ENCODE measurements at regions not wholly inside any gene's neighbourhood (a gene's known extent, or its start where the extent isn't known, plus 50 kb on each side); places are given as distances from the start of the nearest gene placed in this dataset.

GRCh38 chr1:37244083-37244480, 209.8 kb upstream of the GRIK3 start:
- TF ChIP-seq, protein P1, sequence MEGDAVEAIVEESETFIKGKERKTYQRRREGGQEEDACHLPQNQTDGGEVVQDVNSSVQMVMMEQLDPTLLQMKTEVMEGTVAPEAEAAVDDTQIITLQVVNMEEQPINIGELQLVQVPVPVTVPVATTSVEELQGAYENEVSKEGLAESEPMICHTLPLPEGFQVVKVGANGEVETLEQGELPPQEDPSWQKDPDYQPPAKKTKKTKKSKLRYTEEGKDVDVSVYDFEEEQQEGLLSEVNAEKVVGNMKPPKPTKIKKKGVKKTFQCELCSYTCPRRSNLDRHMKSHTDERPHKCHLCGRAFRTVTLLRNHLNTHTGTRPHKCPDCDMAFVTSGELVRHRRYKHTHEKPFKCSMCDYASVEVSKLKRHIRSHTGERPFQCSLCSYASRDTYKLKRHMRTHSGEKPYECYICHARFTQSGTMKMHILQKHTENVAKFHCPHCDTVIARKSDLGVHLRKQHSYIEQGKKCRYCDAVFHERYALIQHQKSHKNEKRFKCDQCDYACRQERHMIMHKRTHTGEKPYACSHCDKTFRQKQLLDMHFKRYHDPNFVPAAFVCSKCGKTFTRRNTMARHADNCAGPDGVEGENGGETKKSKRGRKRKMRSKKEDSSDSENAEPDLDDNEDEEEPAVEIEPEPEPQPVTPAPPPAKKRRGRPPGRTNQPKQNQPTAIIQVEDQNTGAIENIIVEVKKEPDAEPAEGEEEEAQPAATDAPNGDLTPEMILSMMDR (IDR thresholded peaks at IDR 0.05; ENCODE audit: extremely low read depth in 1 of 2, insufficient read depth in 1 of 2, low read depth in 1 of 2, low read length in 2 of 2): no peak
- TF ChIP-seq POLR2A (IDR thresholded peaks at IDR 0.05; ENCODE audit: low read depth, low read length): no peak
- no peak for TF ChIP-seq POLR2AphosphoS5 (IDR thresholded peaks at IDR 0.05; ENCODE audit: insufficient read depth, low read depth, low read length)
- no peak for TF ChIP-seq JUN (IDR thresholded peaks at IDR 0.05; ENCODE audit: borderline replicate concordance, insufficient read depth, insufficient read length, low read depth)
- no peak for TF ChIP-seq MYC (IDR thresholded peaks at IDR 0.05; ENCODE audit: low read depth, low read length)
- TF ChIP-seq, protein P2, sequence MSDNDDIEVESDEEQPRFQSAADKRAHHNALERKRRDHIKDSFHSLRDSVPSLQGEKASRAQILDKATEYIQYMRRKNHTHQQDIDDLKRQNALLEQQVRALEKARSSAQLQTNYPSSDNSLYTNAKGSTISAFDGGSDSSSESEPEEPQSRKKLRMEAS (IDR thresholded peaks at IDR 0.05; ENCODE audit: insufficient read depth, insufficient read length): no peak
- TF ChIP-seq FOS (IDR thresholded peaks at IDR 0.05; ENCODE audit: borderline replicate concordance, insufficient read depth, low read length): no peak
- no peak for TF ChIP-seq GATA2 (IDR thresholded peaks at IDR 0.05; ENCODE audit: insufficient read depth, insufficient read length, low read depth, low read length)
- no peak for TF ChIP-seq EZH2 (IDR thresholded peaks at IDR 0.05; ENCODE audit: borderline replicate concordance, low read depth, low read length, severe bottlenecking)

Data from endothelial cell of umbilical vein (primary cell).